ENCODE measurements at regions not wholly inside any gene's neighbourhood (a gene's known extent, or its start where the extent isn't known, plus 50 kb on each side); places are given as distances from the start of the nearest gene placed in this dataset.

- H3K4me3 ChIP-seq (ENCODE audit: low read depth, low read length), result no peak overlapping the region
- no peak for DNase-seq (ENCODE audit: low read depth)
These were observed 575.8 kb upstream of the ZNF462 start for GRCh38 chr9:106287091-106287631.

GRCh38 chr9:106287731-106288130 is 575.2 kb upstream of the ZNF462 start:
- no peak for DNase-seq (ENCODE audit: low read depth)
- H3K4me3 ChIP-seq (ENCODE audit: low read depth, low read length), result no peak overlapping the region

- no peak for DNase-seq (ENCODE audit: low read depth)
- H3K4me3 ChIP-seq (ENCODE audit: low read depth, low read length), result no peak overlapping the region
These were observed 574.3 kb upstream of the ZNF462 start for GRCh38 chr9:106288689-106289088.

- no peak overlapping the region for H3K4me3 ChIP-seq (ENCODE audit: low read depth, low read length)
- no peak for DNase-seq (ENCODE audit: low read depth)
These were observed 571.2 kb upstream of the ZNF462 start for GRCh38 chr9:106291786-106292185.

- no peak for DNase-seq (ENCODE audit: low read depth)
- H3K4me3 ChIP-seq (ENCODE audit: low read depth, low read length), result no peak overlapping the region
These were observed 566.5 kb upstream of the ZNF462 start for GRCh38 chr9:106296426-106296825.

GRCh38 chr9:106298997-106299396 is 564.0 kb upstream of the ZNF462 start:
- DNase-seq (ENCODE audit: low read depth), result no peak
- H3K4me3 ChIP-seq (ENCODE audit: low read depth, low read length), result no peak overlapping the region

- DNase-seq (ENCODE audit: low read depth), result no peak
These were observed 558.5 kb upstream of the ZNF462 start for GRCh38 chr9:106304401-106304920.

GRCh38 chr9:106305428-106306133 is 557.4 kb upstream of the ZNF462 start:
- DNase-seq (ENCODE audit: low read depth), result no peak
- no peak overlapping the region for H3K4me3 ChIP-seq (ENCODE audit: low read depth, low read length)

More at GRCh38 chr9:106304401-106304920, 558.5 kb upstream of the ZNF462 start:
- H3K4me3 ChIP-seq (ENCODE audit: low read depth, low read length), result no peak overlapping the region

GRCh38 chr9:106307670-106308069 is 555.3 kb upstream of the ZNF462 start:
- no peak for DNase-seq (ENCODE audit: low read depth)
- H3K4me3 ChIP-seq (ENCODE audit: low read depth, low read length), result no peak overlapping the region

- H3K4me3 ChIP-seq (ENCODE audit: low read depth, low read length), result no peak overlapping the region
- DNase-seq (ENCODE audit: low read depth), result no peak
These were observed 553.0 kb upstream of the ZNF462 start for GRCh38 chr9:106309925-106310324.

- no peak overlapping the region for H3K4me3 ChIP-seq (ENCODE audit: low read depth, low read length)
- DNase-seq (ENCODE audit: low read depth), result no peak
These were observed 552.2 kb upstream of the ZNF462 start for GRCh38 chr9:106310782-106311181.

- DNase-seq (ENCODE audit: low read depth), result no peak
- H3K4me3 ChIP-seq (ENCODE audit: low read depth, low read length), result no peak overlapping the region
These were observed 550.1 kb upstream of the ZNF462 start for GRCh38 chr9:106312906-106313305.

- no peak overlapping the region for H3K4me3 ChIP-seq (ENCODE audit: low read depth, low read length)
- no peak for DNase-seq (ENCODE audit: low read depth)
These were observed 548.5 kb upstream of the ZNF462 start for GRCh38 chr9:106314476-106314875.

GRCh38 chr9:106321394-106322180 is 541.4 kb upstream of the ZNF462 start:
- H3K4me3 ChIP-seq (ENCODE audit: low read depth, low read length), result no peak overlapping the region
- no peak for DNase-seq (ENCODE audit: low read depth)

GRCh38 chr9:106322706-106323245 is 540.2 kb upstream of the ZNF462 start:
- no peak for DNase-seq (ENCODE audit: low read depth)
- no peak overlapping the region for H3K4me3 ChIP-seq (ENCODE audit: low read depth, low read length)

GRCh38 chr9:106324053-106324585 is 538.8 kb upstream of the ZNF462 start:
- no peak overlapping the region for H3K4me3 ChIP-seq (ENCODE audit: low read depth, low read length)
- no peak for DNase-seq (ENCODE audit: low read depth)

- DNase-seq (ENCODE audit: low read depth), result no peak
- no peak overlapping the region for H3K4me3 ChIP-seq (ENCODE audit: low read depth, low read length)
These were observed 538.2 kb upstream of the ZNF462 start for GRCh38 chr9:106324591-106325280.

GRCh38 chr9:106326493-106326892 is 536.5 kb upstream of the ZNF462 start:
- no peak for DNase-seq (ENCODE audit: low read depth)
- H3K4me3 ChIP-seq (ENCODE audit: low read depth, low read length), result no peak overlapping the region

GRCh38 chr9:106333481-106333880 is 529.5 kb upstream of the ZNF462 start:
- no peak overlapping the region for H3K4me3 ChIP-seq (ENCODE audit: low read depth, low read length)
- no peak for DNase-seq (ENCODE audit: low read depth)
